ENCODE measurements at regions not wholly inside any gene's neighbourhood (a gene's known extent, or its start where the extent isn't known, plus 50 kb on each side); places are given as distances from the start of the nearest gene placed in this dataset.

DNA sequence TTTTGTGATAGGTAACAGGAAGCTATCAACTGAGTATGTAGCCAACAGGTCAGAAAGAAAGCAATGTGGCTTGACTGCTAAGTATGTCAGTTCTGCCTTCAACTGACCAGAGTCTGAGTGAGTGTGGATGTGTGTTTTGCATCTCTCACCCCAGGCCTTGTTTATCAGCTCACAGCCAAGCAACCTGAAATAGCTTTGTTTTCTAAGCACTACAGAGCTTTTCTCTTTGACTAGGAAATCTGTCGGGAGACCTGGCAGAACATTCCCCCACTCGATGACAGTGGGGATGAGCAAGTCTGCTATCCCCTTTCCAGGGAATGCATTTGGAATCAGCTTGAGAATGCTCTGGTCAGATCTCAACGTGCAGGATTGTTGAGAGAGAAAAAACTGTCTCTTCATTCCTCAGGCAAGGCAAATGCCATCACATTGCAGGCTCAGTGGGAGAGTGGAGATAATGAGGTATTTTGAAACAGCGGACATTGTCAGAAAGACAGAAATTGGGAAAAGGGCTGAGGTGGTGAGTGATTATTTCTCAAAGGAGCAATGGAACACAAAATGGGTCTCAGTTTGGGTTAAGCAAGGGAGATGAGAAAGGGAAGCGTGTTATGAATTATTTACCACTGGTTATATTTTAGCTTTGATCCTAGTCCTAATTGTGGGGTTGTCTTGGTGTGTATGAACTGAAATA, 233.8 kb upstream of the PIK3C3 start:
- TF ChIP-seq, protein P1, sequence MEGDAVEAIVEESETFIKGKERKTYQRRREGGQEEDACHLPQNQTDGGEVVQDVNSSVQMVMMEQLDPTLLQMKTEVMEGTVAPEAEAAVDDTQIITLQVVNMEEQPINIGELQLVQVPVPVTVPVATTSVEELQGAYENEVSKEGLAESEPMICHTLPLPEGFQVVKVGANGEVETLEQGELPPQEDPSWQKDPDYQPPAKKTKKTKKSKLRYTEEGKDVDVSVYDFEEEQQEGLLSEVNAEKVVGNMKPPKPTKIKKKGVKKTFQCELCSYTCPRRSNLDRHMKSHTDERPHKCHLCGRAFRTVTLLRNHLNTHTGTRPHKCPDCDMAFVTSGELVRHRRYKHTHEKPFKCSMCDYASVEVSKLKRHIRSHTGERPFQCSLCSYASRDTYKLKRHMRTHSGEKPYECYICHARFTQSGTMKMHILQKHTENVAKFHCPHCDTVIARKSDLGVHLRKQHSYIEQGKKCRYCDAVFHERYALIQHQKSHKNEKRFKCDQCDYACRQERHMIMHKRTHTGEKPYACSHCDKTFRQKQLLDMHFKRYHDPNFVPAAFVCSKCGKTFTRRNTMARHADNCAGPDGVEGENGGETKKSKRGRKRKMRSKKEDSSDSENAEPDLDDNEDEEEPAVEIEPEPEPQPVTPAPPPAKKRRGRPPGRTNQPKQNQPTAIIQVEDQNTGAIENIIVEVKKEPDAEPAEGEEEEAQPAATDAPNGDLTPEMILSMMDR (conservative IDR thresholded peaks at IDR 0.05; ENCODE audit: low read length): no peak
- no peak for TF ChIP-seq EZH2phosphoT487 (IDR thresholded peaks at IDR 0.05; ENCODE audit: borderline replicate concordance, low read depth, low read length)
